ENCODE measurements at regions not wholly inside any gene's neighbourhood (a gene's known extent, or its start where the extent isn't known, plus 50 kb on each side); places are given as distances from the start of the nearest gene placed in this dataset.
A peak's percentile ranks its signal among the peaks of the same experiment; 100 is the strongest.

GRCh38 chr19:29098863-29099481 lies 114.0 kb downstream of the UQCRFS1 start:
- no peak overlapping the region for H3K4me3 ChIP-seq
- peak overlapping the region; percentile 14 to 85 for H3K27ac ChIP-seq
- peak; percentile 87 for DNase-seq (ENCODE audit: low spot score)
- TF ChIP-seq CTCF (IDR thresholded peaks at IDR 0.05), result no peak

DNA sequence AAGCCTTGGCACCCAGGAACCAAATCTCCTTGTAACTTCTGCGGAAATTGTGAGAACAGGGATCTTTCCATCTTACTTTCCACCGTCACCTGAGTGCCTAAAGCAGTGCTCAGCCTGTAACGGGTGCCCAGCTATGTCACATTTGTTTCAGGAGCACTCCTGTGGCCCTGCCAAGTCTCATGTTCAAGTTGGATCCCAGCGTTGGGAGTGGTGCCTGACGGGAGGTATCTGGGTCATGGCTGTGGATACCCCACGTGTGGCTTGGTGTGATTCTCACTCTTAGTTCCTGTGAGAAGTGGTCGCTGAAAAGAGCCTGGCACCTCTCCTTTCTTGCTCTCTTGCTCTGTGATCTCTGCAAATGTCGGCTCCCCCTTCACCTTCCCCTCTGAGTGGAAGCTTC lies 114.9 kb downstream of the UQCRFS1 start:
- DNase-seq (ENCODE audit: low spot score), result no peak
- H3K27ac ChIP-seq, result peak overlapping the region; percentile 14 to 85
- no peak for TF ChIP-seq CTCF (IDR thresholded peaks at IDR 0.05)

GRCh38 chr19:29096896-29097295 lies 116.1 kb downstream of the UQCRFS1 start:
- no peak for TF ChIP-seq CTCF (IDR thresholded peaks at IDR 0.05)
- no peak for DNase-seq (ENCODE audit: low spot score)
- no peak overlapping the region for H3K27ac ChIP-seq
- no peak overlapping the region for H3K4me3 ChIP-seq

More for the DNA sequence above, 114.9 kb downstream of the UQCRFS1 start:
- no peak overlapping the region for H3K4me3 ChIP-seq

- DNase-seq (ENCODE audit: low spot score), result no peak
- TF ChIP-seq CTCF (IDR thresholded peaks at IDR 0.05), result no peak
- Histone ChIP-seq H3K4me3 (no peak overlapping the region), H3K27ac (no peak overlapping the region)
These were observed 119.4 kb downstream of the UQCRFS1 start for GRCh38 chr19:29093553-29093908.

DNA sequence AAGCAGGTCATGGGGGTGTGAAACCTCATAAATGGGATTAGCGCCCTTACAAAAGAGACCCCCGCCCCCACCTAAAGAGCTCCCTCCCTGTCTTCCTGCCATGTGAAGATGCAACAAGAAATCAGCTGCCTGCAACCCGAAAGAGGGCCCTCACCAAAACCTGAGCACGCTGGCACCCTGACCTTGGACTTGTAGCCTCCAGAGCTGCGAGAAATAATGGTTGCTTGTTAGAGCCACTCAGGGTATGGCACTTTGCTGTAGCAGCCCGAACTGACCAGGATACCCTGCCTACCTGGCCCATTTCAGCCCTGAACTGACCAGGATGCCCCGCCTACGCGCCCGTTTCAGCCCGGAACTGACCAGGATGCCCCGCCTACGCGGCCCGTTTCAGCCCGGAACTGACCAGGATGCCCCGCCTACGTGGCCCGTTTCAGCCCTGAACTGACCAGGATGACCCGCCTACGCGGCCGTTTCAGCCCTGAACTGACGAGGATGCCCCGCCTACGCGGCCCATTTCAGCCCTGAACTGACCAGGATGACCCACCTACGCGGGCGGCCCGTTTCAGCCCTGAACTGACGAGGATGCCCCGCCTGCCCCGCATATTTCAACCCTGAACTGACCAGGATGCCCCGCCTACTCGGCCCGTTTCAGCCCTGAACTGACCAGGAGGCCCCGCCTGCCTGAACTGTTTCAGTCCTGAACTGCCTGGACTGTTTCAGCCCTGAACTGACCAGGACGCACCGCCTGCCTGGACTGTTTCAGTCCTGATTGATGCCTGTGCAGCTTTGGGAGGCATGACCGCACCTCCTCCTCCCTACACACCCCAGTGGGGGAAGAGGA lies 120.0 kb downstream of the UQCRFS1 start:
- Histone ChIP-seq H3K27ac (no peak overlapping the region), H3K4me3 (no peak overlapping the region)
- no peak for TF ChIP-seq CTCF (IDR thresholded peaks at IDR 0.05)
- no peak for DNase-seq (ENCODE audit: low spot score)

DNA sequence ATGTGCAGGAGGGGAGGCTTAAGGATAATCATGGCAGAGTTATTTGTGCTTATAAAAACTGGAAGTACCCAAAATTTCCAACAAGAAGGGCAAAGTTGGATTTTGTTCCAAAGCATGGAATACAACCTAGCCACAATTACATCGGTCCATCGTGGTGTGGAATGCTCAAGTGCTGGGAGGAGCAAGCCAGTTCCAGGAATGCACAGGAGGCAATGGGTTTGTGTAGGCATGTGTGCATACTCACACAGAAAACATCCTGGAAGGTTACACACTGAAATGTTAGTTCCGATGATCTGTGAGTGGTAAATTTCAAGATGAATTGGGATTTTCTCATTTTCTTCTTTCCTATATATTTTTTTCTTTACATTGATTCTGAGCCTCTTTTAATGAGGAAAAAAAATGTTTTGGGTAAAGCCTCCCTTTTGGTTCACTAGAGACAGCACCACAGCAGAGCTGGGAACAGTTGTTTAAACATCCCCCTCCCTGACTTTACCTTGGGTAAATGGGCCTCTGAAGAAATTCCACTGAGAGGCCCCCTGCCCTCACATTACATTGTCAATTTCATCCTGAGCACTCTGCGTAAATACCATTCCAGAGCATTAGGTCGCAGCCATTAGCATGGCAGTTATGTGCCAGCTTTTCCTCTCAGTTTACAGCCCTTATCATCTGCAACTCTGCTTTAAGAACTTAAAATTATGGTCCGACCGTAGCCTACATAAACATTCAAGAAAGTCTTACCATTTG lies 122.0 kb downstream of the UQCRFS1 start:
- DNase-seq (ENCODE audit: low spot score), result no peak
- no peak overlapping the region for H3K27ac ChIP-seq
- H3K4me3 ChIP-seq, result no peak overlapping the region
- no peak for TF ChIP-seq CTCF (IDR thresholded peaks at IDR 0.05)

Data from coronary artery (tissue), 2 donors.